WTC11 (cell line): ENCODE measurements at regions not wholly inside any gene's neighbourhood (a gene's known extent, or its start where the extent isn't known, plus 50 kb on each side); places are given as distances from the start of the nearest gene placed in this dataset.

Experiments
- ATF3 ChIP-seq: sonication (generic); formaldehyde crosslinking; conservative IDR thresholded peaks from 2 replicates; pipeline ENCODE4 v1.8.1; 2022; ENCODE audit warnings: mild to moderate bottlenecking, missing genetic modification reagents
- ATF6 ChIP-seq: sonication (generic); formaldehyde crosslinking; IDR thresholded peaks from 2 replicates; pipeline ENCODE4 v1.8.1; 2023; ENCODE audit warnings: mild to moderate bottlenecking, missing genetic modification reagents
- CREM ChIP-seq: sonication (generic); formaldehyde crosslinking; IDR thresholded peaks from 2 replicates; pipeline ENCODE4 v1.8.1; 2022; ENCODE audit warnings: mild to moderate bottlenecking, missing genetic modification reagents, moderate library complexity
- CTCF ChIP-seq: fragments of 200-600 bp; IDR thresholded peaks from 2 replicates; pipeline ENCODE4 v1.8.0; 2022; ENCODE audit warnings: antibody characterized with exemption
- E2F1 ChIP-seq: sonication (generic); formaldehyde crosslinking; IDR thresholded peaks from 2 replicates; pipeline ENCODE4 v1.8.0; 2022; ENCODE audit warnings: mild to moderate bottlenecking, missing genetic modification reagents
- JUN ChIP-seq: sonication (generic); formaldehyde crosslinking; IDR thresholded peaks from 2 replicates; pipeline ENCODE4 v1.8.0; 2023; ENCODE audit warnings: mild to moderate bottlenecking, missing genetic modification reagents
- NFYB ChIP-seq: sonication (generic); formaldehyde crosslinking; conservative IDR thresholded peaks from 2 replicates; pipeline ENCODE4 v1.8.0; 2022; ENCODE audit warnings: low read depth, missing genetic modification reagents
- PRDM15 ChIP-seq: sonication (generic); formaldehyde crosslinking; IDR thresholded peaks from 2 replicates; pipeline ENCODE4 v1.8.0; 2022; ENCODE audit warnings: missing genetic modification reagents
- RELA ChIP-seq: sonication (generic); formaldehyde crosslinking; IDR thresholded peaks from 2 replicates; pipeline ENCODE4 v1.8.1; 2022; ENCODE audit warnings: missing genetic modification reagents, mild to moderate bottlenecking, borderline replicate concordance
- SP1 ChIP-seq: sonication (generic); formaldehyde crosslinking; conservative IDR thresholded peaks from 2 replicates; pipeline ENCODE4 v1.8.1; 2022; ENCODE audit warnings: missing genetic modification reagents
- USF1 ChIP-seq: sonication (generic); formaldehyde crosslinking; IDR thresholded peaks from 2 replicates; pipeline ENCODE4 v1.8.0; 2022; ENCODE audit warnings: mild to moderate bottlenecking, missing genetic modification reagents
- USF2 ChIP-seq: sonication (generic); formaldehyde crosslinking; IDR thresholded peaks from 2 replicates; pipeline ENCODE4 v1.8.1; 2023; ENCODE audit warnings: mild to moderate bottlenecking, missing genetic modification reagents, moderate library complexity
- ZBTB43 ChIP-seq: sonication (generic); formaldehyde crosslinking; IDR thresholded peaks from 2 replicates; pipeline ENCODE4 v1.8.1; 2023; ENCODE audit warnings: mild to moderate bottlenecking, missing genetic modification reagents
- ZNF138 ChIP-seq: sonication (generic); formaldehyde crosslinking; conservative IDR thresholded peaks from 2 replicates; pipeline ENCODE4 v1.8.1; 2022; ENCODE audit warnings: mild to moderate bottlenecking, moderate library complexity, missing genetic modification reagents

- TF ChIP-seq CTCF, result no peak
- no peak for TF ChIP-seq ZBTB43 (CRISPR knock-in tag)
- TF ChIP-seq JUN (CRISPR knock-in tag), result no peak
- no peak for TF ChIP-seq NFYB (CRISPR knock-in tag)
- TF ChIP-seq RELA (CRISPR knock-in tag), result no peak
- TF ChIP-seq ATF6 (CRISPR knock-in tag), result no peak
- TF ChIP-seq USF1 (CRISPR knock-in tag), result no peak
- no peak for TF ChIP-seq ATF3 (CRISPR knock-in tag)
- no peak for TF ChIP-seq CREM (CRISPR knock-in tag)
- no peak for TF ChIP-seq USF2 (CRISPR knock-in tag)
- TF ChIP-seq E2F1 (CRISPR knock-in tag), result no peak
- no peak for TF ChIP-seq PRDM15
- no peak for TF ChIP-seq SP1 (CRISPR knock-in tag)
- TF ChIP-seq ZNF138 (CRISPR knock-in tag), result no peak
Observed at GRCh38 chr11:97123237-97123636, 733.4 kb downstream of the JRKL start.
